ENCODE measurements at regions not wholly inside any gene's neighbourhood (a gene's known extent, or its start where the extent isn't known, plus 50 kb on each side); places are given as distances from the start of the nearest gene placed in this dataset.

- DNase-seq: no peak
Measured at GRCh38 chr21:16563795-16564194, 834.0 kb downstream of the USP25 start.

GRCh38 chr21:16568244-16568643 is 838.5 kb downstream of the USP25 start:
- DNase-seq: no peak

GRCh38 chr21:16568661-16569060 is 838.9 kb downstream of the USP25 start:
- no peak for DNase-seq

GRCh38 chr21:16569679-16570078 is 839.9 kb downstream of the USP25 start:
- DNase-seq: no peak

GRCh38 chr21:16570171-16570570 is 840.4 kb downstream of the USP25 start:
- no peak for DNase-seq

- no peak for DNase-seq
Measured at GRCh38 chr21:16570856-16571255, 841.1 kb downstream of the USP25 start.

- no peak for DNase-seq
Measured at GRCh38 chr21:16571594-16571993, 841.8 kb downstream of the USP25 start.

GRCh38 chr21:16572032-16572431 is 842.2 kb downstream of the USP25 start:
- no peak for DNase-seq

- no peak for DNase-seq
Measured at GRCh38 chr21:16573578-16573977, 843.8 kb downstream of the USP25 start.

GRCh38 chr21:16577975-16578374 is 848.2 kb downstream of the USP25 start:
- DNase-seq: no peak

GRCh38 chr21:16578912-16579311 is 849.1 kb downstream of the USP25 start:
- no peak for DNase-seq

GRCh38 chr21:16579538-16579937 is 849.8 kb downstream of the USP25 start:
- DNase-seq: no peak

GRCh38 chr21:16580661-16581060 is 850.9 kb downstream of the USP25 start:
- no peak for DNase-seq

- no peak for DNase-seq
Measured at GRCh38 chr21:16583556-16583955, 853.8 kb downstream of the USP25 start.

GRCh38 chr21:16584756-16585155 is 855.0 kb downstream of the USP25 start:
- no peak for DNase-seq

- no peak for DNase-seq
Measured at GRCh38 chr21:16585896-16586295, 856.1 kb downstream of the USP25 start.

- no peak for DNase-seq
Measured at GRCh38 chr21:16587141-16587581, 857.4 kb downstream of the USP25 start.

- DNase-seq: no peak
Measured at GRCh38 chr21:16587681-16588375, 858.0 kb downstream of the USP25 start.

GRCh38 chr21:16588433-16588860 is 858.7 kb downstream of the USP25 start:
- DNase-seq: no peak

GRCh38 chr21:16589006-16589898 is 859.5 kb downstream of the USP25 start:
- no peak for DNase-seq

- no peak for DNase-seq
Measured at GRCh38 chr21:16590186-16590585, 860.4 kb downstream of the USP25 start.

- DNase-seq: no peak
Measured at GRCh38 chr21:16590641-16591292, 861.0 kb downstream of the USP25 start.

- no peak for DNase-seq
Measured at GRCh38 chr21:16592381-16592780, 862.6 kb downstream of the USP25 start.

GRCh38 chr21:16594191-16594590 is 864.4 kb downstream of the USP25 start:
- DNase-seq: no peak
